Nephron (organoid): ENCODE measurements at regions not wholly inside any gene's neighbourhood (a gene's known extent, or its start where the extent isn't known, plus 50 kb on each side); places are given as distances from the start of the nearest gene placed in this dataset.

Experiments used
- H3K27ac Mint-ChIP-seq, 3 experiments: 2 replicates each; pipeline ENCODE4 v1.8.0; 2020; ENCODE audit warnings: mixed read lengths in 3 of 3, mild to moderate bottlenecking in 2 of 3, moderate library complexity in 1 of 3
- H3K27me3 Mint-ChIP-seq: 2 replicates; pipeline ENCODE4 v1.8.0; 2021; ENCODE audit warnings: low read depth, mild to moderate bottlenecking, moderate library complexity, mixed read lengths
- H3K36me3 Mint-ChIP-seq: 2 replicates; pipeline ENCODE4 v1.8.0; 2020; ENCODE audit warnings: low read depth, mixed read lengths
- H3K4me1 Mint-ChIP-seq: 2 replicates; pipeline ENCODE4 v1.8.0; 2020; ENCODE audit warnings: mixed read lengths
- H3K4me3 Mint-ChIP-seq, 3 experiments: 2 replicates each; pipeline ENCODE4 v1.8.0; 2020; ENCODE audit warnings: mild to moderate bottlenecking in 3 of 3, mixed read lengths in 3 of 3, moderate library complexity in 2 of 3
- H3K9me3 Mint-ChIP-seq: 2 replicates; pipeline ENCODE4 v1.8.0; 2020; ENCODE audit warnings: mixed read lengths
- TF ChIP-seq, protein P1 (sequence below), 3 experiments: fragments of 200-600 bp; sonication (generic); IDR thresholded peaks; one replicate each; pipeline ENCODE4 v1.5.0; 2021; ENCODE audit warnings: antibody characterized with exemption in 3 of 3; ENCODE audit not compliant: unreplicated experiment in 3 of 3

DNA sequence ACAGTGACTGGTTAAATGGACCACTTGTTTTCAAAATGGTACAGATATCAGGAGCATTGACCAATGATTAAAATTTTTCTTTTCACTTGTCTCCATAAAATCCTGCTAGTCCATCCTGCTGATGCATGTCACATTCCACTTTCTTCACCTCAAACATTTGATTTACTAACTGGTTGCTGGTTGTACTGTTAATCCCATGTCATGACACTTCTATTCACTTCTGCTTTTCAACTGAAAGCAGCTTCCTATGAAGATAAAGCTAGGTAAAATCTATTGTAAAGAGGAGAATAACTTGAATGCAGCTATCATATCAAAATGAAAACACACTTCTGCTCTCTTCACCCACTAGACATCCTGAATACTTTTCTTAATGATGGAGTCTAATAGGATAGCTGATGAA, 149.6 kb upstream of the OTX2 start:
- no peak overlapping the region for H3K27ac Mint-ChIP-seq
- H3K4me1 Mint-ChIP-seq: no peaks in the 10 kb centered on the region
- TF ChIP-seq, protein P1, sequence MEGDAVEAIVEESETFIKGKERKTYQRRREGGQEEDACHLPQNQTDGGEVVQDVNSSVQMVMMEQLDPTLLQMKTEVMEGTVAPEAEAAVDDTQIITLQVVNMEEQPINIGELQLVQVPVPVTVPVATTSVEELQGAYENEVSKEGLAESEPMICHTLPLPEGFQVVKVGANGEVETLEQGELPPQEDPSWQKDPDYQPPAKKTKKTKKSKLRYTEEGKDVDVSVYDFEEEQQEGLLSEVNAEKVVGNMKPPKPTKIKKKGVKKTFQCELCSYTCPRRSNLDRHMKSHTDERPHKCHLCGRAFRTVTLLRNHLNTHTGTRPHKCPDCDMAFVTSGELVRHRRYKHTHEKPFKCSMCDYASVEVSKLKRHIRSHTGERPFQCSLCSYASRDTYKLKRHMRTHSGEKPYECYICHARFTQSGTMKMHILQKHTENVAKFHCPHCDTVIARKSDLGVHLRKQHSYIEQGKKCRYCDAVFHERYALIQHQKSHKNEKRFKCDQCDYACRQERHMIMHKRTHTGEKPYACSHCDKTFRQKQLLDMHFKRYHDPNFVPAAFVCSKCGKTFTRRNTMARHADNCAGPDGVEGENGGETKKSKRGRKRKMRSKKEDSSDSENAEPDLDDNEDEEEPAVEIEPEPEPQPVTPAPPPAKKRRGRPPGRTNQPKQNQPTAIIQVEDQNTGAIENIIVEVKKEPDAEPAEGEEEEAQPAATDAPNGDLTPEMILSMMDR (IDR thresholded peaks at IDR 0.05; ENCODE audit: unreplicated experiment in 3 of 3): no peak
- H3K27me3 Mint-ChIP-seq: no peaks in the 10 kb centered on the region
- no peaks in the 10 kb centered on the region for H3K36me3 Mint-ChIP-seq
- no peaks in the 10 kb centered on the region for H3K9me3 Mint-ChIP-seq
- no peak overlapping the region for H3K4me3 Mint-ChIP-seq

DNA sequence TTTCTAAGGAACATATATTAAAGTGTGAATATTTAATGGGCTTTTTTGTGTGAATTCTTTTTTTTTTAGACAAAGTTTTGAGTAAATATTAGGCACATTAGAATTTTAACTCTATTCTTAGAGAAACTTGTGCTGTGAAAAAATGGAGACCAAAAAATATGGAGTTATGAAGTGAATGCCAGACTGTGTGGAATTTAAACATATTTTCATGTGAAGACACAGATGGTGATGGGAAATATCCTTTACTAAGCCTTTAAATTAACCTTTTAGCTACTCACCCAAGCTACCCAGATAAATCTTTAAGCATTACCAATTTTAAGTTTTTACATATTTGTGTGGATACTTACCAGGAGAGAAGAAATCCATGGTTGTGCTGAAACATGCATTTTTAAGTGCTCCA, 148.8 kb upstream of the OTX2 start:
- H3K27me3 Mint-ChIP-seq: no peaks in the 10 kb centered on the region
- H3K4me1 Mint-ChIP-seq: no peaks in the 10 kb centered on the region
- no peaks in the 10 kb centered on the region for H3K36me3 Mint-ChIP-seq
- no peak overlapping the region for H3K27ac Mint-ChIP-seq
- H3K4me3 Mint-ChIP-seq: no peak overlapping the region
- TF ChIP-seq, protein P1 (IDR thresholded peaks at IDR 0.05; ENCODE audit: unreplicated experiment in 3 of 3): no peak
- no peaks in the 10 kb centered on the region for H3K9me3 Mint-ChIP-seq

DNA sequence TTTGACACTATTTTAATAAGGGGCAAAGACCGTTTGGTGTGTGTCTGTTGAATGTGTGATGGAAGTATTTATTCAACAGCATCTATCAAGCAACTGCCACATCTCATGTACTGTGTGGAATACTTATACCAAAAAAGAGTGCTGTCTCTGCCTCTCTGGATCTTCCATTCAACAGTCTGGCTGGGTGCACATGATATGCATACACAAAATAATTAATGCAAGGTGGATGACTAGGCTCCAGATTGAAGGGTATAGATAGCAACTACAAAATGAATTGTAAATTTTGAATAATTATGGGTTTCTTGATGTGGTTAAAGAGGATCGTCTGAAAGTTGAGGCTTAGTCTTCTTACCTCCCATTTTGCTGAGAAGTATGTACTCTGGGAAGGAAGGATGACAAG, 145.9 kb upstream of the OTX2 start:
- TF ChIP-seq, protein P1 (IDR thresholded peaks at IDR 0.05; ENCODE audit: unreplicated experiment in 3 of 3): no peak
- no peaks in the 10 kb centered on the region for H3K9me3 Mint-ChIP-seq
- H3K27me3 Mint-ChIP-seq: no peaks in the 10 kb centered on the region
- H3K36me3 Mint-ChIP-seq: no peaks in the 10 kb centered on the region
- no peak overlapping the region for H3K4me3 Mint-ChIP-seq
- peaks cover 5% of the 10 kb centered on the region for H3K4me1 Mint-ChIP-seq
- no peak overlapping the region for H3K27ac Mint-ChIP-seq

DNA sequence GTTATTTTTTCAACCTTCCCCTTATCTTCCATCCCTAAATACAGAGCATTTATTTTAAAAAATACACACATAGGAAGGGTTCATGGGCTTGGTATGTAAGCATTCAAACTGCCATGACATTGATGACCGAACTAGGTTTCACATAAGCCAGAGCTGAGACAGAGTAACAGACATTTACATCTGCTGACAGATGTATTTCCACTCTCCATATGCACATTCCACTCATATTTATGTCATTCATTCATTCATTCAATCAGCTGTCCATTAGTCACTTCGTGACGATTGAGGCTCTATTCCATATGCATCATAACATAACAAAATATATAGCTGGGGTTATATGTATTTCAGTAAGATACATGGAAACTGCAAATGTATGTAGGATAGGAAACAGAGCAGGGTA, 145.5 kb upstream of the OTX2 start:
- Mint-ChIP-seq H3K4me1 (peaks cover 5% of the 10 kb centered on the region), H3K27me3 (no peaks in the 10 kb centered on the region), H3K9me3 (no peaks in the 10 kb centered on the region), H3K36me3 (no peaks in the 10 kb centered on the region), H3K27ac (no peak overlapping the region), H3K4me3 (no peak overlapping the region)
- TF ChIP-seq, protein P1 (IDR thresholded peaks at IDR 0.05; ENCODE audit: unreplicated experiment in 3 of 3): no peak

DNA sequence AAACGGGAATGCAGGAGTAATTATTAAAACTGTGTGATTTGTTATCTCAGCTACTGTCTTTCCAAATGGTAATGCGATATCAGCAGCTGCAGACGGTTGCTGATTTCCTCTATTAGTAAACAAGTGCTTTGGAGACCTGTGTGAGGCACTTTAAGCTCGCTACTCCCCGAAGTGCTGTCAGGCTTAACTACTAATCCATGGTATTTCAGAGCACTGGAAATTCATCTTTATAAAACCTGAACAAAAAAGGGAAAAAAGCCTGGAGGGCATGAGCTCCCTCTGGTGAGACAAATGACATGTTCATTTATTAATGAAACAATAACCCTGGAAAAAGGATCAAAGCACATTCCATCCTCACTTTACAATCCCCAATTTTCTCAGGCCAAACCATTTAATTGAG, 143.6 kb upstream of the OTX2 start:
- peaks cover 5% of the 10 kb centered on the region for H3K4me1 Mint-ChIP-seq
- H3K4me3 Mint-ChIP-seq: no peak overlapping the region
- H3K27ac Mint-ChIP-seq: no peak overlapping the region
- TF ChIP-seq, protein P1 (IDR thresholded peaks at IDR 0.05; ENCODE audit: unreplicated experiment in 3 of 3): no peak
- H3K36me3 Mint-ChIP-seq: no peaks in the 10 kb centered on the region
- no peaks in the 10 kb centered on the region for H3K9me3 Mint-ChIP-seq
- H3K27me3 Mint-ChIP-seq: no peaks in the 10 kb centered on the region

DNA sequence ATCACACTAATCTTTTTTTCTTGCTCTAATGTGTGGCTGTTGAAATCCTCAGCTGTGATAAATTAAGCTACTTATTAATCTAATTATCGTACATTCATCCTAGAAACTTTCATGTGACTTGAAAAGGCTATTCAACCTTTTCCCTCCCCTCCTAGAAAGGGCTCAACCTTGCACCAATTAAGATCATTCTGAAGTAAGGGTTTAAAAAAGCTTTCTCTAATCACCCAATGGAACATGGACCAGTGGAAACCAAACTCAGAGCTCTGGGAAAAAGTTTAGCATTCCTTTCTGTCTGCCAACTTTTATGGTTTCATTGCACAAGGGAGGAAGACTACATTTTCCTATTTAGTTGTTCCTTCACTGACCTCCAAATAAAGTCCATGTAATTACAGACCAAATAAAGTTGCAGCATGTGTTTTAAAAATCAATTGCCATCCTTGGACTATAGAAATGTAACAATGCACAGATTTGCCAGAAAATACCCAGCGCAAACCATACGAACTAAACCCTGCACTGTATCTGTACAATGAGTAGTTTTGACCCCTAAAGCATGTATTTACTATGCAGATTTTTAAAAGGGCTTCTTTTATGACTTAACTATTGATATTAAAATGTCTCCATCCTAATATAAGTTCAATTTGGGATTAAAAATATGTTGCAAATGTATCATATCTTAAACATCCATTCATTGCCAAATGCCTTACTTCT, 142.6 kb upstream of the OTX2 start:
- Mint-ChIP-seq H3K4me3 (no peak overlapping the region), H3K27me3 (no peaks in the 10 kb centered on the region), H3K36me3 (no peaks in the 10 kb centered on the region), H3K27ac (no peak overlapping the region), H3K9me3 (no peaks in the 10 kb centered on the region), H3K4me1 (peaks cover 5% of the 10 kb centered on the region)
- TF ChIP-seq, protein P1 (IDR thresholded peaks at IDR 0.05; ENCODE audit: unreplicated experiment in 3 of 3): no peak
